ENCODE measurements at regions not wholly inside any gene's neighbourhood (a gene's known extent, or its start where the extent isn't known, plus 50 kb on each side); places are given as distances from the start of the nearest gene placed in this dataset.

DNA sequence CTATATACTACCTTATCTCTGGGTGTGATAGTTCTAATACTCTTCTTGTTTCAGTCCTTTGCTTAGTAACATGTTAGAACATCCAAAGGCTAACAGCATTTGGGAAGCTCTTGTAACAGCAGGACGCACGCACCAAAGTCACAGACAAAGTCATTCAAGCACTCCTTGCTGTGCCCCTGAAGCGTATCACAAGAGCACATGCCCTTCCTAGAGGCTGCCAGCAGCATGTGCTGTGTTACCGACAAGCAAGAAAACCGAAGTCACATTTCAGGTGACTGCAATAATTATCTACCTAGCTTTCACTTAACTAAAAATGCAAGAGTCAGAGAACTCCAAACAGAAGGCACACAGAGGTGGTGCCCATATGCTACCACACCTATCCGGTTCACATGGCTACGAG is 194.1 kb downstream of the KLF12 start:
- Histone ChIP-seq H2BK15ac (ENCODE audit: low read depth, poor library complexity, severe bottlenecking) (no peak overlapping the region), H3K18ac (ENCODE audit: low read depth in 1 of 2, low read length in 2 of 2) (no peak overlapping the region), H3K9ac (ENCODE audit: low read length) (no peak overlapping the region), H3K4me3 (ENCODE audit: insufficient read depth in 1 of 2, low read depth in 1 of 2, low read length in 2 of 2) (no peak overlapping the region), H3K9me3 (ENCODE audit: control insufficient read depth, low read length) (no peaks in the 10 kb centered on the region), H3K4me2 (ENCODE audit: low read length, poor library complexity, severe bottlenecking) (no peak overlapping the region), H3K4ac (ENCODE audit: low read depth in 1 of 2, low read length in 2 of 2) (no peak overlapping the region), H2BK12ac (ENCODE audit: low read length in 2 of 2) (no peak overlapping the region), H4K8ac (ENCODE audit: low read length) (peak overlapping the region; percentile 12), H4K91ac (ENCODE audit: low read length) (no peak overlapping the region), H3K4me1 (ENCODE audit: control insufficient read depth, insufficient read depth, low read depth, low read length) (peaks cover 6% of the 10 kb centered on the region), H2BK120ac (ENCODE audit: low read depth, low read length) (no peak overlapping the region), H3K27me3 (ENCODE audit: control insufficient read depth in 1 of 2, insufficient read depth in 1 of 2, low read length in 2 of 2) (no peaks in the 10 kb centered on the region), H2AFZ (ENCODE audit: low read depth, low read length) (no peak overlapping the region), H2BK5ac (ENCODE audit: low read depth, low read length, poor library complexity, severe bottlenecking) (no peak overlapping the region), H3K36me3 (ENCODE audit: control insufficient read depth in 1 of 2, insufficient read depth in 2 of 2, low read depth in 1 of 2, low read length in 2 of 2) (peaks cover 0 to 16% of the 10 kb centered on the region in 2 experiments), H3K23ac (ENCODE audit: low read length in 2 of 2) (no peak overlapping the region), H3K79me1 (replicated peaks; ENCODE audit: low read length, poor library complexity, severe bottlenecking) (peaks cover 13% of the 10 kb centered on the region), H3K27ac (ENCODE audit: low read length, poor library complexity, severe bottlenecking) (no peak overlapping the region), H2AK5ac (ENCODE audit: low read length, severe bottlenecking) (no peak overlapping the region), H3K14ac (ENCODE audit: low read length in 2 of 2) (no peak overlapping the region)
- DNase-seq, result no peak
- 87% methylated on average over 6 of the region's 7 CpGs for WGBS

DNA sequence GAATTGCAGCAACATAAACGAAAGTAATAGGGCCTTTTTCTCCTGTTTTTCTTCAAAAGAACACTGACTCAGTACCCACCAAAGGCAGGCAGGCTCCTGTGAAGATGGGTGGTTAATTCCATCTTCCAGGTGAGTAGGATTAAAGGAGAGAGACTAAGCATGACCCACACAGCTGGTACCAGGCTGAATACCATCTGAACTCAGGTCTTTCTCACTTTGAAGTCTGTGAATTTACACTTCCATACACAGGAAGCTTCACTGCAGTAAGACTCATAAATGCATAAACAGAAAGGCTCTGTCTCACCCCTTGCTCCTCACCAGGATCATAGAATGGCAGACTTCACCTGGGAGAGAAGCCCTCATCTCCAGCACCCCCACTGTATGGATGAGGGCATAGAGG is 194.6 kb downstream of the KLF12 start:
- no peak for DNase-seq
- Histone ChIP-seq H3K4me3 (ENCODE audit: insufficient read depth in 1 of 2, low read depth in 1 of 2, low read length in 2 of 2) (no peak overlapping the region), H2BK15ac (ENCODE audit: low read depth, poor library complexity, severe bottlenecking) (no peak overlapping the region), H2AK5ac (ENCODE audit: low read length, severe bottlenecking) (no peak overlapping the region), H3K36me3 (ENCODE audit: control insufficient read depth in 1 of 2, insufficient read depth in 2 of 2, low read depth in 1 of 2, low read length in 2 of 2) (peaks cover 0 to 16% of the 10 kb centered on the region in 2 experiments), H3K27ac (ENCODE audit: low read length, poor library complexity, severe bottlenecking) (no peak overlapping the region), H4K8ac (ENCODE audit: low read length) (no peak overlapping the region), H2BK120ac (ENCODE audit: low read depth, low read length) (no peak overlapping the region), H3K23ac (ENCODE audit: low read length in 2 of 2) (no peak overlapping the region), H3K18ac (ENCODE audit: low read depth in 1 of 2, low read length in 2 of 2) (peak overlapping the region in 1 of 2 experiments; percentile 18), H3K14ac (ENCODE audit: low read length in 2 of 2) (no peak overlapping the region), H3K4ac (ENCODE audit: low read depth in 1 of 2, low read length in 2 of 2) (no peak overlapping the region), H2BK5ac (ENCODE audit: low read depth, low read length, poor library complexity, severe bottlenecking) (no peak overlapping the region), H2AFZ (ENCODE audit: low read depth, low read length) (no peak overlapping the region), H3K79me1 (replicated peaks; ENCODE audit: low read length, poor library complexity, severe bottlenecking) (peaks cover 13% of the 10 kb centered on the region), H3K4me1 (ENCODE audit: control insufficient read depth, insufficient read depth, low read depth, low read length) (peaks cover 6% of the 10 kb centered on the region), H3K9ac (ENCODE audit: low read length) (no peak overlapping the region), H2BK12ac (ENCODE audit: low read length in 2 of 2) (no peak overlapping the region), H4K91ac (ENCODE audit: low read length) (no peak overlapping the region), H3K27me3 (ENCODE audit: control insufficient read depth in 1 of 2, insufficient read depth in 1 of 2, low read length in 2 of 2) (no peaks in the 10 kb centered on the region), H3K9me3 (ENCODE audit: control insufficient read depth, low read length) (no peaks in the 10 kb centered on the region), H3K4me2 (ENCODE audit: low read length, poor library complexity, severe bottlenecking) (no peak overlapping the region)
- no CpG with 5 or more reads among the region's 1 CpG for WGBS

DNA sequence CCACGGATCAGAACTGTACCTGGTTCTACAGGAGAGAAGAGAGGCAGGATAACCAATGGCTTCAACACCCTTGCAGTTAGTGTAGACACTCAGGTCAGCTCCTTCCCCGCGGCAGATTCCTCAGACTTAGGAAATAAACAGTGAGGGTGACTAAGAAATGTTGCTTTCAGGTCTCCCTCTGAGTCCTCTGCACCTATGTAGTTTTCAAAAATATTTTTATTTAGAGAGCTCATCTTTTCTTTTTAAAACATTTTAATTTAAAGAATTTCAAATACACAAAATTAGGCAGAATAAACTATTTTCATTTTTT is 195.2 kb downstream of the KLF12 start:
- Histone ChIP-seq H3K27ac (ENCODE audit: low read length, poor library complexity, severe bottlenecking) (peak overlapping the region; percentile 73), H2AFZ (ENCODE audit: low read depth, low read length) (no peak overlapping the region), H2BK120ac (ENCODE audit: low read depth, low read length) (no peak overlapping the region), H3K79me1 (replicated peaks; ENCODE audit: low read length, poor library complexity, severe bottlenecking) (peaks cover 13% of the 10 kb centered on the region), H3K4ac (ENCODE audit: low read depth in 1 of 2, low read length in 2 of 2) (no peak overlapping the region), H2BK15ac (ENCODE audit: low read depth, poor library complexity, severe bottlenecking) (no peak overlapping the region), H3K36me3 (ENCODE audit: control insufficient read depth in 1 of 2, insufficient read depth in 2 of 2, low read depth in 1 of 2, low read length in 2 of 2) (peaks cover 0 to 16% of the 10 kb centered on the region in 2 experiments), H3K4me2 (ENCODE audit: low read length, poor library complexity, severe bottlenecking) (no peak overlapping the region), H3K18ac (ENCODE audit: low read depth in 1 of 2, low read length in 2 of 2) (peak overlapping the region; percentile 7 to 45), H3K9ac (ENCODE audit: low read length) (no peak overlapping the region), H2BK12ac (ENCODE audit: low read length in 2 of 2) (peak overlapping the region in 1 of 2 experiments; percentile 43), H4K8ac (ENCODE audit: low read length) (peak overlapping the region; percentile 71), H3K9me3 (ENCODE audit: control insufficient read depth, low read length) (no peaks in the 10 kb centered on the region), H2AK5ac (ENCODE audit: low read length, severe bottlenecking) (peak overlapping the region; percentile 26), H3K14ac (ENCODE audit: low read length in 2 of 2) (no peak overlapping the region), H2BK5ac (ENCODE audit: low read depth, low read length, poor library complexity, severe bottlenecking) (no peak overlapping the region), H3K23ac (ENCODE audit: low read length in 2 of 2) (no peak overlapping the region), H4K91ac (ENCODE audit: low read length) (peak overlapping the region; percentile 25), H3K27me3 (ENCODE audit: control insufficient read depth in 1 of 2, insufficient read depth in 1 of 2, low read length in 2 of 2) (no peaks in the 10 kb centered on the region), H3K4me1 (ENCODE audit: control insufficient read depth, insufficient read depth, low read depth, low read length) (peaks cover 6% of the 10 kb centered on the region), H3K4me3 (ENCODE audit: insufficient read depth in 1 of 2, low read depth in 1 of 2, low read length in 2 of 2) (no peak overlapping the region)
- WGBS, result 68% methylated on average over 1 of the region's 3 CpGs
- DNase-seq, result peak; percentile 43

DNA sequence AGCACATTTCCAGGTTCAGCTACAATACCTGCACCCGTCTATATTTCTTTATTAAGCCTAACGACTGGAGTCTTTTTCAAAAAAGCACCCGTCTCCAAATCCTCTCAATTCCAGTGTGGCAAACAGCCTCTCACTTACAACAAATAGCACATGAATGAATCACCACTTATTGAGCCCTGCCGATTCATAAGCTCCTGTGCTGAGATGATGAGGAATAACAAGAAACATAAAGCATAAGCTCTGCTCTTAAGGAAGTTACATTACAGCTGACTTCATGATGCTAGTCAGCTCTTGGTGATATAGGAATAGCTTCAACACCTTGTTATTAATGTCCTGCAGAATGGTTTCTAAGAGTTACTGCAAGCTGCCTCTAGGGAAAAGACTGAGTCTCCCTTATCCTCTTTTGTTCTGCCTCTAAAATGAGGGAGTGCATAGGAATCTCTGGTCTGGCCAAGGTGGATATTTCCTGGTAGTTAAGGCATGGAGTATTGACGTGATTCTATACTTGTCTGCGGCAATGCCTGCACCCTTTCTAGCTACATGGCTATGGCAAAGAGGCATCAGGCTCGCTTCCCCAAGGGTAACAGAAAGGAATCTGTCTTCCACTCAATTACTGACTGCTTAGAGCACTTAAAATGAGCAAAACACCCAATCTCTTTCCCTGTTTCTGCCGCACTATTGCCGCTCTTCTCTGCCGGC is 195.7 kb downstream of the KLF12 start:
- Histone ChIP-seq H3K9me3 (ENCODE audit: control insufficient read depth, low read length) (no peaks in the 10 kb centered on the region), H3K14ac (ENCODE audit: low read length in 2 of 2) (no peak overlapping the region), H4K91ac (ENCODE audit: low read length) (peak overlapping the region; percentile 25), H3K23ac (ENCODE audit: low read length in 2 of 2) (no peak overlapping the region), H2BK120ac (ENCODE audit: low read depth, low read length) (no peak overlapping the region), H3K9ac (ENCODE audit: low read length) (peak overlapping the region; percentile 23), H3K27ac (ENCODE audit: low read length, poor library complexity, severe bottlenecking) (peak overlapping the region; percentile 73), H2AK5ac (ENCODE audit: low read length, severe bottlenecking) (peak overlapping the region; percentile 26), H3K27me3 (ENCODE audit: control insufficient read depth in 1 of 2, insufficient read depth in 1 of 2, low read length in 2 of 2) (no peaks in the 10 kb centered on the region), H3K4me1 (ENCODE audit: control insufficient read depth, insufficient read depth, low read depth, low read length) (peaks cover 6% of the 10 kb centered on the region), H3K36me3 (ENCODE audit: control insufficient read depth in 1 of 2, insufficient read depth in 2 of 2, low read depth in 1 of 2, low read length in 2 of 2) (peaks cover 0 to 16% of the 10 kb centered on the region in 2 experiments), H3K4ac (ENCODE audit: low read depth in 1 of 2, low read length in 2 of 2) (no peak overlapping the region), H3K4me2 (ENCODE audit: low read length, poor library complexity, severe bottlenecking) (no peak overlapping the region), H3K4me3 (ENCODE audit: insufficient read depth in 1 of 2, low read depth in 1 of 2, low read length in 2 of 2) (no peak overlapping the region), H2AFZ (ENCODE audit: low read depth, low read length) (no peak overlapping the region), H3K79me1 (replicated peaks; ENCODE audit: low read length, poor library complexity, severe bottlenecking) (peaks cover 13% of the 10 kb centered on the region), H3K18ac (ENCODE audit: low read depth in 1 of 2, low read length in 2 of 2) (peak overlapping the region; percentile 7 to 45), H2BK15ac (ENCODE audit: low read depth, poor library complexity, severe bottlenecking) (no peak overlapping the region), H4K8ac (ENCODE audit: low read length) (peak overlapping the region; percentile 71), H2BK12ac (ENCODE audit: low read length in 2 of 2) (peak overlapping the region in 1 of 2 experiments; percentile 34), H2BK5ac (ENCODE audit: low read depth, low read length, poor library complexity, severe bottlenecking) (no peak overlapping the region)
- WGBS, result 61% methylated on average over 9 of the region's 10 CpGs
- peak; percentile 83 for DNase-seq

Measured in mesenchymal stem cell (in vitro differentiated cells and primary cell).